ENCODE measurements at regions not wholly inside any gene's neighbourhood (a gene's known extent, or its start where the extent isn't known, plus 50 kb on each side); places are given as distances from the start of the nearest gene placed in this dataset.

GRCh38 chr4:1469607-1470392 lies 63.6 kb upstream of the NKX1-1 start:
- peaks cover 11% of the 10 kb centered on the region for H3K9me3 Mint-ChIP-seq (ENCODE audit: unreplicated experiment)
- H3K4me3 Mint-ChIP-seq (ENCODE audit: unreplicated experiment) = no peak overlapping the region
- TF ChIP-seq, protein P1, sequence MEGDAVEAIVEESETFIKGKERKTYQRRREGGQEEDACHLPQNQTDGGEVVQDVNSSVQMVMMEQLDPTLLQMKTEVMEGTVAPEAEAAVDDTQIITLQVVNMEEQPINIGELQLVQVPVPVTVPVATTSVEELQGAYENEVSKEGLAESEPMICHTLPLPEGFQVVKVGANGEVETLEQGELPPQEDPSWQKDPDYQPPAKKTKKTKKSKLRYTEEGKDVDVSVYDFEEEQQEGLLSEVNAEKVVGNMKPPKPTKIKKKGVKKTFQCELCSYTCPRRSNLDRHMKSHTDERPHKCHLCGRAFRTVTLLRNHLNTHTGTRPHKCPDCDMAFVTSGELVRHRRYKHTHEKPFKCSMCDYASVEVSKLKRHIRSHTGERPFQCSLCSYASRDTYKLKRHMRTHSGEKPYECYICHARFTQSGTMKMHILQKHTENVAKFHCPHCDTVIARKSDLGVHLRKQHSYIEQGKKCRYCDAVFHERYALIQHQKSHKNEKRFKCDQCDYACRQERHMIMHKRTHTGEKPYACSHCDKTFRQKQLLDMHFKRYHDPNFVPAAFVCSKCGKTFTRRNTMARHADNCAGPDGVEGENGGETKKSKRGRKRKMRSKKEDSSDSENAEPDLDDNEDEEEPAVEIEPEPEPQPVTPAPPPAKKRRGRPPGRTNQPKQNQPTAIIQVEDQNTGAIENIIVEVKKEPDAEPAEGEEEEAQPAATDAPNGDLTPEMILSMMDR (IDR thresholded peaks at IDR 0.05; ENCODE audit: partially characterized antibody, unreplicated experiment) = no peak
- H3K27ac Mint-ChIP-seq (ENCODE audit: unreplicated experiment) = no peak overlapping the region
- peaks cover 2% of the 10 kb centered on the region for H3K4me1 Mint-ChIP-seq (ENCODE audit: low read depth, unreplicated experiment)
- peaks cover 14% of the 10 kb centered on the region for H3K36me3 Mint-ChIP-seq (ENCODE audit: unreplicated experiment)
- peaks cover 14% of the 10 kb centered on the region for H3K27me3 Mint-ChIP-seq (ENCODE audit: unreplicated experiment)
- DNase-seq = peak; percentile 9

DNA sequence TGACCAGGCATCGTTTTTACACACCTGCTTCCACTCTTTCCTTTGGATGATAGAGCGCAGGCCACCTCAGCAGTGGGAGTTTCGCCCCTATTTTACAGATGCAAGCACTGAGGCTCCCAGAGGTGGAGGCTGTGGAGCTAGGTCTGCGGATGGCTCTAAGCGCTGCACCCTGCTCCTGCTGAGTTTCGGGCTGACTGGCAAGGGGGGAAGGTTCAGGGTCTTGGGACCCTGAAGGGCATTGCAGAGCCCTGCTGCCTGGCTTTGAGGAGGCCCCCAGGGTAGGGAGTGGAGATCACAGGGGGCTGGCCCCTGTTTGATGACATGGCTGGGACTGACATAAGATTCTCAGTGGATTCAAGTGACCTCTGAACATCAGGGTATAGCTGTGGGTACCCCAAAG lies 62.8 kb upstream of the NKX1-1 start:
- Mint-ChIP-seq H3K4me3 (ENCODE audit: unreplicated experiment) (no peak overlapping the region), H3K36me3 (ENCODE audit: unreplicated experiment) (peaks cover 14% of the 10 kb centered on the region), H3K9me3 (ENCODE audit: unreplicated experiment) (peaks cover 11% of the 10 kb centered on the region), H3K27ac (ENCODE audit: unreplicated experiment) (no peak overlapping the region), H3K27me3 (ENCODE audit: unreplicated experiment) (peaks cover 14% of the 10 kb centered on the region), H3K4me1 (ENCODE audit: low read depth, unreplicated experiment) (peaks cover 2% of the 10 kb centered on the region)
- DNase-seq = no peak
- TF ChIP-seq, protein P1 (IDR thresholded peaks at IDR 0.05; ENCODE audit: partially characterized antibody, unreplicated experiment) = no peak

DNA sequence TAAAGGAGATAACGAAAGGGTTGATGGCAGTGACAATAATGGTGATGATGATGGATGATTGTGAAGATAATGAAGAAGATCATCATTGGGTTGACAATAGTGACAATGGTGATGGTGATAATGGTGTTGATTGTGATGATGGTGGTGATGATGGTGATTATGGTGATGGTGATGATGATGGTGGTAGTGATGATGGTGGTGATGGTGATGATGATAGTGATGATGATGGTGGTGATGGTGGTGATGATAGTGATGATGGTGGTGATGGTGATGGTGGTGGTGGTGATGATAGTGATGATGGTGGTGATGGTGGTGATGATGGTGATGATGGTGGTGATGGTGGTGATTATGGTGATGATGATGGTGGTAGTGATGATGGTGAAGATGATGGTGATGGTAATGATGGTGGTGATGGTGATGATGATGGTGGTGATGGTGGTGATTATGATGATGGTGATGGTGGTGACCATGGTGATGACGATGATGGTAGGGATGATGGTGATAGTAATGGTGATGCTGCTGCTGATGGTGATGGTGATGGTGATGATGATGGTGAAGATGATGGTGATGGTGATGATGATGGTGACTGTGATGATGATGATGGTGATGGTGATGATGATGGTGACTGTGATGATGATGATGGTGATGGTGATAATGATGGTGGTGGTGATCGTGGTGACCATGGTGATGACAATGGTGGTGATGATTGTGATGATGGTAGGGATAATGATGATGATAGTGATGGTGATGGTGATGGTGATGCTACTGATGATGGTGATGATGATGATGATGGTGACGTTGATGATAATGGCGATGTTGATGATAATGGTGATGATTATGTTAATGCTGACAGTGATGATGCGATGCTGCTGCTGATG lies 61.6 kb upstream of the NKX1-1 start:
- peaks cover 5% of the 10 kb centered on the region for H3K4me1 Mint-ChIP-seq (ENCODE audit: low read depth, unreplicated experiment)
- no peak for DNase-seq
- H3K36me3 Mint-ChIP-seq (ENCODE audit: unreplicated experiment) = peaks cover 14% of the 10 kb centered on the region
- H3K27me3 Mint-ChIP-seq (ENCODE audit: unreplicated experiment) = peaks cover 14% of the 10 kb centered on the region
- H3K27ac Mint-ChIP-seq (ENCODE audit: unreplicated experiment) = no peak overlapping the region
- peaks cover 12% of the 10 kb centered on the region for H3K9me3 Mint-ChIP-seq (ENCODE audit: unreplicated experiment)
- H3K4me3 Mint-ChIP-seq (ENCODE audit: unreplicated experiment) = no peak overlapping the region
- TF ChIP-seq, protein P1 (IDR thresholded peaks at IDR 0.05; ENCODE audit: partially characterized antibody, unreplicated experiment) = no peak

GRCh38 chr4:1466863-1467165 lies 60.6 kb upstream of the NKX1-1 start:
- no peak overlapping the region for H3K4me3 Mint-ChIP-seq (ENCODE audit: unreplicated experiment)
- H3K36me3 Mint-ChIP-seq (ENCODE audit: unreplicated experiment) = peaks cover 14% of the 10 kb centered on the region
- TF ChIP-seq, protein P1 (IDR thresholded peaks at IDR 0.05; ENCODE audit: partially characterized antibody, unreplicated experiment) = no peak
- no peak overlapping the region for H3K27ac Mint-ChIP-seq (ENCODE audit: unreplicated experiment)
- peaks cover 14% of the 10 kb centered on the region for H3K27me3 Mint-ChIP-seq (ENCODE audit: unreplicated experiment)
- H3K9me3 Mint-ChIP-seq (ENCODE audit: unreplicated experiment) = peaks cover 15% of the 10 kb centered on the region
- peaks cover 11% of the 10 kb centered on the region for H3K4me1 Mint-ChIP-seq (ENCODE audit: low read depth, unreplicated experiment)
- DNase-seq = no peak
